PC-9 (cell line): ENCODE measurements at regions not wholly inside any gene's neighbourhood (a gene's known extent, or its start where the extent isn't known, plus 50 kb on each side); places are given as distances from the start of the nearest gene placed in this dataset.

Source experiments
- BruUV-seq: library from RNA; stranded (reverse); fragments of 400-500 nt; replicated peaks from 2 replicates; lab custom pipeline; 2021; lab: Mats Ljungman, UMichigan
- CTCF ChIA-PET: fragments of 300-600 bp; sonication (Branson Sonifier 250); formaldehyde crosslinking; loops from one replicate; lab custom pipeline; 2022; ENCODE audit warnings: antibody characterized with exemption; lab: Charles Lee
- POLR2A ChIA-PET: fragments of 300-600 bp; sonication (Branson Sonifier 250); formaldehyde crosslinking; loops from one replicate; lab custom pipeline; 2022; ENCODE audit warnings: antibody characterized with exemption; ENCODE audit not compliant: unreplicated experiment; lab: Charles Lee
- DNase-seq, 2 experiments: peaks; one replicate each; pipeline versions ENCODE4 v3.0.0 to v3.0.0-alpha.2; 2015 to 2022; ENCODE audit warnings: mixed read lengths in 1 of 2
- H2AFZ ChIP-seq: fragments of 200-600 bp; sonication (generic); 2 replicates; pipeline ENCODE4 v1.8.1; 2017; ENCODE audit warnings: antibody characterized with exemption
- H3F3A ChIP-seq: fragments of 200-600 bp; sonication (generic); 2 replicates; pipeline ENCODE4 v1.8.1; 2017; ENCODE audit warnings: antibody characterized with exemption, mild to moderate bottlenecking, low read depth; ENCODE audit not compliant: insufficient read depth
- H3K27ac ChIP-seq: fragments of 200-600 bp; sonication (generic); 2 replicates; pipeline ENCODE4 v1.6.1; 2016; ENCODE audit warnings: mixed run types
- H3K27me3 ChIP-seq: fragments of 200-600 bp; sonication (generic); 2 replicates; pipeline ENCODE4 v1.6.1; 2016; ENCODE audit warnings: low read depth, mixed run types; ENCODE audit not compliant: insufficient read depth
- H3K36me3 ChIP-seq: fragments of 200-600 bp; sonication (generic); 2 replicates; pipeline ENCODE4 v1.6.1; 2016; ENCODE audit warnings: low read depth, mixed run types
- H3K4me1 ChIP-seq: fragments of 200-600 bp; sonication (generic); replicated peaks from 2 replicates; pipeline ENCODE4 v1.6.1; 2016; ENCODE audit warnings: mixed run types; ENCODE audit not compliant: insufficient read depth
- H3K4me2 ChIP-seq: fragments of 200-600 bp; sonication (generic); 2 replicates; pipeline ENCODE4 v1.6.1; 2017; ENCODE audit warnings: mixed run types
- H3K4me3 ChIP-seq: fragments of 200-600 bp; sonication (generic); 2 replicates; pipeline ENCODE4 v1.6.1; 2016; ENCODE audit warnings: mixed run types
- H3K79me2 ChIP-seq: fragments of 200-600 bp; sonication (generic); 2 replicates; pipeline ENCODE4 v1.6.1; 2017; ENCODE audit warnings: low read depth, mixed run types
- H3K9me2 ChIP-seq: fragments of 200-600 bp; sonication (generic); 2 replicates; pipeline ENCODE4 v1.8.1; 2017; ENCODE audit warnings: mild to moderate bottlenecking; ENCODE audit not compliant: insufficient read depth
- H3K9me3 ChIP-seq: fragments of 200-600 bp; sonication (generic); 2 replicates; pipeline ENCODE4 v1.8.1; 2016; ENCODE audit warnings: low read depth; ENCODE audit not compliant: insufficient read depth
- H4K20me1 ChIP-seq: fragments of 200-600 bp; sonication (generic); 2 replicates; pipeline ENCODE4 v1.8.1; 2017; ENCODE audit not compliant: insufficient read depth
- CTCF ChIP-seq: fragments of 200-600 bp; sonication (generic); conservative IDR thresholded peaks from 2 replicates; pipeline ENCODE4 v1.6.1; 2017; ENCODE audit warnings: mixed run types, antibody characterized with exemption, mild to moderate bottlenecking, moderate library complexity
- EZH2 ChIP-seq: fragments of 200-600 bp; sonication (generic); IDR thresholded peaks from 2 replicates; pipeline ENCODE4 v1.8.0; 2017; ENCODE audit warnings: antibody characterized with exemption, low read depth
- intact Hi-C: fragments of 100-400 bp; cut with micrococcal nuclease; formaldehyde crosslinking; loops from one replicate; pipeline ENCODE4 v1.10.0; 2022; ENCODE audit not compliant: unreplicated experiment

GRCh38 chr18:2325933-2326332, 245.4 kb downstream of the METTL4 start:
- POLR2A ChIA-PET, result interaction anchor here (1.0 kb wide), 1 partner anchor 117 kb away, joined by 4 read pairs; no protein-coding TSS in a partner anchor
- DNase-seq, result no peak
- BruUV-seq, result no TSS peak
- TF ChIP-seq EZH2, result no peak
- no peak for TF ChIP-seq CTCF
- intact Hi-C loops, result no loop called here
- Histone ChIP-seq H3K4me3 (no peak overlapping the region), H3K9me2 (no peaks in the 10 kb centered on the region), H3K79me2 (no peaks in the 10 kb centered on the region), H3K4me1 (no peaks in the 10 kb centered on the region), H3K9me3 (no peaks in the 10 kb centered on the region; the same call in 1 of the 2 replicates), H3K27me3 (no peaks in the 10 kb centered on the region), H3K4me2 (no peak overlapping the region), H3K27ac (no peak overlapping the region), H3K36me3 (no peaks in the 10 kb centered on the region), H3F3A (no peaks in the 10 kb centered on the region), H4K20me1 (no peaks in the 10 kb centered on the region), H2AFZ (no peak overlapping the region)
- CTCF ChIA-PET, result no interaction called here

- POLR2A ChIA-PET, result no interaction called here
- intact Hi-C loops, result no loop called here
- Histone ChIP-seq H3K9me2 (no peaks in the 10 kb centered on the region), H3K9me3 (no peaks in the 10 kb centered on the region; the same call in 1 of the 2 replicates), H3K27me3 (no peaks in the 10 kb centered on the region), H3F3A (no peaks in the 10 kb centered on the region), H3K4me2 (no peak overlapping the region), H2AFZ (no peak overlapping the region), H3K27ac (no peak overlapping the region), H3K4me3 (no peak overlapping the region), H3K36me3 (no peaks in the 10 kb centered on the region), H3K4me1 (no peaks in the 10 kb centered on the region), H4K20me1 (no peaks in the 10 kb centered on the region), H3K79me2 (no peaks in the 10 kb centered on the region)
- DNase-seq, result no peak
- TF ChIP-seq CTCF (no peak), EZH2 (no peak)
- BruUV-seq, result no TSS peak
- CTCF ChIA-PET, result no interaction called here
Measured at GRCh38 chr18:2326999-2327398, 244.3 kb downstream of the METTL4 start.

- no peak for TF ChIP-seq CTCF
- TF ChIP-seq EZH2, result no peak
- no peaks in the 10 kb centered on the region for H4K20me1 ChIP-seq
- no peaks in the 10 kb centered on the region for H3F3A ChIP-seq
- H3K36me3 ChIP-seq, result no peaks in the 10 kb centered on the region
- no peak overlapping the region for H3K4me3 ChIP-seq
- no peak overlapping the region for H3K4me2 ChIP-seq
- no peak overlapping the region for H3K27ac ChIP-seq
- no peaks in the 10 kb centered on the region for H3K9me3 ChIP-seq
- H3K79me2 ChIP-seq, result no peaks in the 10 kb centered on the region
- no peak overlapping the region for H2AFZ ChIP-seq
- no TSS peak for BruUV-seq
- no peak for DNase-seq
- ChIA-PET POLR2A (no interaction called here), CTCF (no interaction called here)
- intact Hi-C loops, result no loop called here
- no peaks in the 10 kb centered on the region for H3K27me3 ChIP-seq
- H3K9me2 ChIP-seq, result no peaks in the 10 kb centered on the region
- no peaks in the 10 kb centered on the region for H3K4me1 ChIP-seq
Measured at GRCh38 chr18:2330764-2331163, 240.5 kb downstream of the METTL4 start.
